Erythroblast (primary cell): ENCODE measurements at regions not wholly inside any gene's neighbourhood (a gene's known extent, or its start where the extent isn't known, plus 50 kb on each side); places are given as distances from the start of the nearest gene placed in this dataset.

Experiments
- GATA1 ChIP-seq: IDR thresholded peaks from 2 replicates; pipeline ENCODE4 v1.6.1; 2011; ENCODE audit warnings: low read depth, mild to moderate bottlenecking, control low read depth, low read length, moderate library complexity
- POLR2A ChIP-seq: IDR thresholded peaks from 2 replicates; pipeline ENCODE4 v1.6.1; 2011; ENCODE audit warnings: mild to moderate bottlenecking, low read length

DNA sequence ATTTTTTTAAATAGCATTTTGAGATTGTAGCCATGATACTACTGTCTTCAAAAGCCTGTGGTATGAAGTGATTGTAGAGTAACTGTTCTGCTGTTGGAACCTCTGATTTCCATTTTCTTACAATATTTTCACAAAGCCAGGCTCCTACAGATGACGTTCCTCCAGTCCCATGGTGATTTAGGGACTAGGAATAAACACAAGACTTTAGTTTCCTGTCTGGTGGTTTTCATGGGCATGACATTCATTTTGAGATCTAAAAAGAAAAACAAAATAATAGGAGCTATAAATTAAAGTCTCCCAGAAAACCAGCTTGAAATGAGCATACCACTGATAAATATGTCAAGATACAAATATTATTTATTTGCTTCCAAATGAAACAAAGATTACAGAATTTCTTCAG is 1223.5 kb upstream of the CELF4 start:
- TF ChIP-seq POLR2A = no peak
- TF ChIP-seq GATA1 = no peak
